Kidney (tissue), 13 donors: ENCODE measurements at regions not wholly inside any gene's neighbourhood (a gene's known extent, or its start where the extent isn't known, plus 50 kb on each side); places are given as distances from the start of the nearest gene placed in this dataset.

Source experiments
- DNase-seq, 5 donors: peaks; one replicate each; pipeline ENCODE4 v3.0.0-alpha.2; 2013 to 2020
- FAIRE-seq: peaks from 2 replicates; lab custom pipeline; 2012; peaks lifted over from hg19 to GRCh38; lab: Jason Lieb, UNC
- H3K27ac ChIP-seq, 2 donors: one replicate each; pipeline ENCODE4 v1.7.0; 2013; ENCODE audit warnings: low read depth in 2 of 2, low read length in 2 of 2, inconsistent platforms in 1 of 2
- H3K27me3 ChIP-seq: one replicate; pipeline ENCODE4 v1.7.1; 2013; ENCODE audit warnings: low read length, inconsistent platforms; ENCODE audit not compliant: control insufficient read depth, insufficient read depth
- H3K36me3 ChIP-seq, 3 donors: one replicate each; pipeline versions ENCODE4 v1.7.0 to v1.7.1; 2013; ENCODE audit warnings: low read length in 3 of 3, control low read depth in 1 of 3, inconsistent platforms in 1 of 3; ENCODE audit not compliant: insufficient read depth in 3 of 3, control insufficient read depth in 2 of 3
- H3K4me1 ChIP-seq, 3 donors: one replicate each; pipeline versions ENCODE4 v1.7.0 to v1.7.1; 2013; ENCODE audit warnings: low read length in 3 of 3, inconsistent platforms in 1 of 3, low read depth in 1 of 3; ENCODE audit not compliant: control insufficient read depth in 2 of 3, insufficient read depth in 2 of 3
- H3K4me3 ChIP-seq, 3 donors: one replicate each; pipeline versions ENCODE4 v1.7.0 to v1.8.1; 2013; ENCODE audit warnings: low read length in 3 of 3, control low read depth in 1 of 3, inconsistent platforms in 1 of 3
- H3K9ac ChIP-seq, 3 donors: one replicate each; pipeline versions ENCODE4 v1.7.0 to v1.7.1; 2013; ENCODE audit warnings: low read length in 3 of 3, control low read depth in 1 of 3, inconsistent platforms in 1 of 3
- H3K9me3 ChIP-seq, 3 donors: one replicate each; pipeline versions ENCODE4 v1.7.0 to v1.7.1; 2013; ENCODE audit warnings: low read length in 3 of 3, control low read depth in 1 of 3, inconsistent platforms in 1 of 3; ENCODE audit not compliant: control insufficient read depth in 2 of 3, insufficient read depth in 1 of 3
- CTCF ChIP-seq: IDR thresholded peaks from 3 replicates; pipeline ENCODE4 v1.5.1; 2012; ENCODE audit warnings: mild to moderate bottlenecking, moderate library complexity, borderline replicate concordance; ENCODE audit not compliant: insufficient read depth; ENCODE audit errors: extremely low read depth
- intact Hi-C: fragments of 100-400 bp; cut with DNase I; formaldehyde crosslinking; loops from one replicate; pipeline ENCODE4 v1.11.1; 2022
- donor health status: control.
- donor health status: control.
- donor health status: control.
- donor health status: control.
- donor health status: control.
- donor health status: DM: yes; HTN: yes; CAD: no.
- donor health status: Normal renal cell carcinoma (clear cell type).

- H3K9ac ChIP-seq = no peak overlapping the region
- FAIRE-seq (no peak), DNase-seq (no peak)
- intact Hi-C loops = no loop called here
- H3K4me3 ChIP-seq = no peak overlapping the region
- H3K36me3 ChIP-seq = no peaks in the 10 kb centered on the region
- no peak for TF ChIP-seq CTCF
- no peaks in the 10 kb centered on the region for H3K4me1 ChIP-seq
- H3K27me3 ChIP-seq = no peaks in the 10 kb centered on the region
- H3K27ac ChIP-seq = no peak overlapping the region
- H3K9me3 ChIP-seq = no peaks in the 10 kb centered on the region
Observed at GRCh38 chr5:2003206-2003605, 120.5 kb upstream of the IRX4 start.

- Histone ChIP-seq H3K9me3 (no peaks in the 10 kb centered on the region), H3K9ac (no peak overlapping the region), H3K36me3 (no peaks in the 10 kb centered on the region), H3K4me1 (no peaks in the 10 kb centered on the region), H3K27me3 (no peaks in the 10 kb centered on the region), H3K4me3 (no peak overlapping the region), H3K27ac (no peak overlapping the region)
- intact Hi-C loops = no loop called here
- TF ChIP-seq CTCF = no peak
- FAIRE-seq (no peak), DNase-seq (no peak)
Observed at GRCh38 chr5:2001300-2001699, 118.6 kb upstream of the IRX4 start.

- Histone ChIP-seq H3K4me3 (no peak overlapping the region), H3K36me3 (no peaks in the 10 kb centered on the region), H3K9ac (no peak overlapping the region), H3K4me1 (no peaks in the 10 kb centered on the region), H3K27ac (no peak overlapping the region), H3K9me3 (no peaks in the 10 kb centered on the region), H3K27me3 (no peaks in the 10 kb centered on the region)
- FAIRE-seq (no peak), DNase-seq (no peak)
- TF ChIP-seq CTCF = no peak
- intact Hi-C loops = no loop called here
Observed at GRCh38 chr5:2000591-2000990, 117.9 kb upstream of the IRX4 start.

GRCh38 chr5:1999794-2000193 lies 117.1 kb upstream of the IRX4 start:
- FAIRE-seq (no peak), DNase-seq (no peak)
- H3K9ac ChIP-seq = no peak overlapping the region
- no peaks in the 10 kb centered on the region for H3K36me3 ChIP-seq
- intact Hi-C loops = no loop called here
- no peaks in the 10 kb centered on the region for H3K4me1 ChIP-seq
- H3K27me3 ChIP-seq = no peaks in the 10 kb centered on the region
- no peak overlapping the region for H3K27ac ChIP-seq
- no peak overlapping the region for H3K4me3 ChIP-seq
- TF ChIP-seq CTCF = no peak
- H3K9me3 ChIP-seq = no peaks in the 10 kb centered on the region
